HG02571 (cell line): ENCODE measurements at regions not wholly inside any gene's neighbourhood (a gene's known extent, or its start where the extent isn't known, plus 50 kb on each side); places are given as distances from the start of the nearest gene placed in this dataset.

Experiments
- ATAC-seq: cut with Tn5 transposase; IDR thresholded peaks from one replicate; pipeline ENCODE4 v1.9.1; 2021; ENCODE audit warnings: mild to moderate bottlenecking, moderate library complexity; ENCODE audit not compliant: unreplicated experiment

GRCh38 chr4:167469436-167469835 lies 235.1 kb upstream of the SPOCK3 start:
- no peak for ATAC-seq

GRCh38 chr4:167475951-167476350 lies 241.7 kb upstream of the SPOCK3 start:
- no peak for ATAC-seq

- ATAC-seq, result no peak
Measured at GRCh38 chr4:167492007-167492406, 257.7 kb upstream of the SPOCK3 start.

GRCh38 chr4:167509551-167509950 lies 275.3 kb upstream of the SPOCK3 start:
- no peak for ATAC-seq

- no peak for ATAC-seq
Measured at GRCh38 chr4:167524091-167524490, 289.8 kb upstream of the SPOCK3 start.

DNA sequence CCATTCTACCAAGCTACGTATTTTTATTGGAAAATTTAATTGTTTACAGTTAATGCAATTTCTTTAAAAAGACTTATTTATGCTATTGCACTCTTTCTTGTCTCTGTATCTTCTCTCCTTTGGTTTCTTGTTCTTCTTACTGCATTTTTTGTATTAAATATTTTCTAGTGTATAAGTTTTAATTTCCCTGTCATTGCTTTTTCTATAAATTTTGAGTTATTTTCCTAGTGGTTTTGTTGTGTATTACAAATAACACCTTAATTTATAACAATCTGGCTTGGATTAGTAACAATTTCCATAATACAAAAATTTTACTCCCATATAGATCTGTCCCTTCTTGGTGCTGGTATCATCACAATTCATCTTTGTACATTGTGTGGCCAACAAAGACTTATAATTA lies 303.5 kb upstream of the SPOCK3 start:
- no peak for ATAC-seq

DNA sequence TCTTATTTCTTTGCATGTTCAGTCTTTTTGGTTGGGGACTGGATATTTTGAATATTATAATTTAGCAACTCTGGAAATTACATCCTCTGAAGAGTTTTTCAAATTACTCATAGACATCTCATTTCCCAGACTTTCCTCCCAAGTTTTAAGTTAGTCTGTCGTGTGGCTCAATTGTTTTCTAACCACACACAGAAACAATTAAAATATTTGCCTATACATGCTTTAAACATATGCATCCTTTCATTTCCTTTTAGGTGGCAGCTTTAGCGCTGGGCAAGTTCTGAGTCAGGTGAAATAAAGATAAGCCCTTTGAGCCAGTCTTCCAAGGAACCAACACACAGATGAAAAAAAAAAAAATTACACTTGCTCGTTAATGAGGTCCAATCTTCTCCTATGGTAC lies 307.0 kb upstream of the SPOCK3 start:
- no peak for ATAC-seq

GRCh38 chr4:167544391-167544790 lies 310.1 kb upstream of the SPOCK3 start:
- no peak for ATAC-seq

GRCh38 chr4:167550021-167550420 lies 315.7 kb upstream of the SPOCK3 start:
- no peak for ATAC-seq

DNA sequence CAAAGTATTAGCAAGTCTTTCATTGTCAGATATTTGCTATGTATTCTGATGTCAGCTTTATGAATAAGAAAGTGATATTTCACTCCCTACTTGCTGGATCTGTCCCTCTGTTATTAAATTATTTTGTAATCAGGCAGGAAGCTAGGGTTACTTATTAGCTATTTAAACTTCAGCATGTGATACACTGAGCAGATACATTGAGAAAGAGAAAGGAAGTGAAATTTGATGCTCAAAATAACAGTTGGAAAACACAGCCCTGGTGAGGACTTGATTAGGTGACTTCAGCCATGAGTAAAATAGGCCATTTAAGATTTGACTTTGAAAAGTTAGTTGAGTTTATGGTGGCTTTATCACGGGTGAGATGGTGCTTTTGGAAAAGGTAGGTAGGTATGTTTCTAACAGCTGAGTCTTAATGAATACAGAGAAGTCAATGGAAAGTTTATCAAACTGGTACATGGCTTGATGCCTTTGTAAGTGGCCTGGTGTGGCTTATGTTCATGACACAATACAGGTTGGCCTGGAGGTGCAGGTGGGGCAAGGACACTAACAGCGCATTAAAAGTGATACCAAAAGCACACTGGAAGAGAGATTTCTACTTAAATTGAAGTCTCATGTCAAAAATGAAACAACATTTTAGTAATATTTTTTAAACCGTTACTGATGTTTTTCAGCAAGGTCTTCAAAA lies 321.2 kb upstream of the SPOCK3 start:
- no peak for ATAC-seq

DNA sequence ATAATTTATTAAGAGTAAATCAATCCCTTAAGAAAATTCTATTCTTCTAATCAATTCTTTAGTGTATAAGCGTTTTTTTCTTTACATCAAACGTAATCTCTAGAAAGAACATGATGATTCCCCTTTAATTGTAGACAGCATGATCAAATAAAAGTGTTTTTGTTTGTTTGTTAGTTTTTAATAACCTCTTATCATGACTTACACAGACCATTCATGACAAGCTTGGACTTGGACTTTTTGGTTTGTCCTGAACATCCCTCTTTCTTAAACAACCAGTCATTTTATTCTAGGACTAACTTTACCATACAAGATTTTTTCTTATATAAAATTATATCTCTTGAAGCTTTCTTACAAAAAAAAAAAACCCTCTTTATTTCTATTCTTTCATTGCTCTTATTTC lies 344.6 kb upstream of the SPOCK3 start:
- ATAC-seq, result no peak

- no peak for ATAC-seq
Measured at GRCh38 chr4:167581449-167581965, 347.2 kb upstream of the SPOCK3 start.

DNA sequence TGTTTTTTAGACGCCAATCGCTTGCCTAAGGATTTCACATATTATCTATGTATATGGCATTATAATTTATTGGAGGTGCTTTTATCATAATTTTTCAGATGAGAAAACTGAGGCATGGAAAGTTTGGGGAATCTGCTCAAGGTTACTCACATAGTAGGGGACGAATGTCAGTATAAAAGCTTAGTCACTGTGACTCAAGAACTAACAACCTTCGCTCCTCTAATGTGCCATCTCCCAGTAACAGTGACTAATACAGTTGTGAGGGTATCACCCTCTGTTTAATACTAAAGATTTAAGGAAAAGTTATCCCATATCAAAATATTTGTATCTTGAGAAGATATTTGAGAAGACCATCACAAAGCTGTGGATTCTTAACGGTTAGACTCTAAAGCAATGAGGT lies 353.1 kb upstream of the SPOCK3 start:
- ATAC-seq, result no peak

GRCh38 chr4:167595898-167596297 lies 361.6 kb upstream of the SPOCK3 start:
- ATAC-seq, result no peak

DNA sequence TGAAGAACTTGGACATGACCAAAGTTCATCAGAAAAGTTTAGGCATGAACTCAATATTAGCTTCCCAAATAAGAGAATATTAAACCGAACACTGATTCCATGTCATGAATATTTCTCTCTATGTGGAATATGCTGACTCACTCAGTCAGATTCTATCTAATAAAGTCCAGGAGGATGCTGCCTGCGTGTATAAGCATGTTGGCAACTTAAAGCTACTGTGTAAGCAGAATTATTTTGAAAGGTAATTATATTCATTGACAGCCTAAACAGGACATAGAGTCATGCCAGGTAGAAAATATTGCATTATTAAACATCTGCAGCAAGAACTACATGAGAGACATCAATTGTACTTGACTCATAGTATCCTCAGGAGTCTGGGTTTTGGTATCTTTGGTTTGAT lies 367.9 kb upstream of the SPOCK3 start:
- ATAC-seq, result no peak

- ATAC-seq, result no peak
Measured at GRCh38 chr4:167606551-167606950, 372.3 kb upstream of the SPOCK3 start.

- no peak for ATAC-seq
Measured at GRCh38 chr4:167613381-167613780, 379.1 kb upstream of the SPOCK3 start.

GRCh38 chr4:167614866-167615265 lies 380.6 kb upstream of the SPOCK3 start:
- no peak for ATAC-seq

- ATAC-seq, result no peak
Measured at GRCh38 chr4:167616476-167616875, 382.2 kb upstream of the SPOCK3 start.

DNA sequence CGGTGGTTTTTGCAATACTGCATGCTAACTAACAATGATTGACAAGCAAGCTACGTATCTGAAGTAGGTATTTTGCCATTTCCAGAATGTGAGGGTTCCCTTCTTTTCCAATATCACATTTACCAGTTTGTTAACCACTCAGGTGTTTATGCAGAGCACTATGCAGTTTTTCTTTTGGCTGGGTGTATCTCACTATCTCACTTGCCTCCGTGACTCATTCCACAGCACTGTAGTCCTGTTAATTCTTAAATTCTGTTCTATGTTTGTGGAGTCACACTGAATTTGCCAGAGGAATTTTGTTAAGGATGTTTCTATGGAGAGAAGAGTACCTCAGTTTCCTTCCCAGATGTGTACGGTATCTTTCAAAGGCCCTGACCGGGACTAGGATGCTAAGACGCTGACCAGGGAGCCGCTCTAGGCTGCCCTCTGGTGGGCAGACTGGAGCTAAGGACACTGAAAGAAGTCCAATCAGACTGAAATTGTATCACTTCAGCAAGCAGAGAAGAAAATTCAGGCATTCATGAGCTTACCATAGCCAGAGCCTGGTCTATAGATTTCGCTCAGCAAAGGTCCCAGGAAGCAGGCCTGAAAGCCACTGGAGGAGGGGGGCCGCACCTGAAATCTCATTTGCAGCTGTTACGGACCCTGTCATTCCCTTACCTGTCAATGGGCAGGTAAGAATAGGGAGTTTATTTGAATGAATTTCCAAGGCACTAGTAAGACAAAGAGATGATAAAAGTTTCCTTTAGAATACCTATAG lies 388.4 kb upstream of the SPOCK3 start:
- ATAC-seq, result peak; percentile 95

DNA sequence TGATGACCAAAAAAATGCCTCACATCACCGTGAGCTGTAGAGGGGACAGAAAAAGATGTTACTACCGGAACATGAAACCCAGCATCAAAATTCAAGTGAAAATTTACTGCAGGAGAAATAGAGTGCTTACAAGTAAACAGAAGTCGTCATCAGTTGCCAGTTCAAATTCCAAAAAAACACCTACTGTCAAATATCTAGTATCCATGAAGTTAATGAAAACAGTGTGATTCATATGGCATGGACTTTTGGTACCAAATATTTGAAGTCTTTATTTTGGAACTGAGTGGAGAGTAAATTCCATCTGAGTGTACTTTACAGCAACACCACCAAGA lies 388.9 kb upstream of the SPOCK3 start:
- no peak for ATAC-seq

DNA sequence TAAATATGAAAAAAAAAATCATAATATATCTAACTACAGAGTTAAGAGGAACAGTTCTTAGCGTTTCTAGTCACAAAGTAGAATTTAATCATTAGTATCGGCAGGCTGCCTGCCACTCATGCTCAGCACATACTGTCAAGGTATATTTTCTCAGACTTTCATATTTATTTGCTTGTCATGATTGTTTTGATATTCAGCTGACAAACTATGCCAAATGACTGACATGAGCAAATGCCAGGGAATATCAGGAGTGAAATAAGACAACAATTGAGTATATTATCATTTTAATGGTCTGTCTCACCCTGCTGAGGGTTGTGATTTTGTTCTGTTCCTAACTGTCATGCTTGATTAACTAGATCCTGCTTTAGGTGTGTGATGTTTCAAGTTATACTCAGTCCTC lies 395.0 kb upstream of the SPOCK3 start:
- no peak for ATAC-seq

GRCh38 chr4:167642250-167642649 lies 408.0 kb upstream of the SPOCK3 start:
- ATAC-seq, result no peak
